Body of pancreas (tissue), 4 donors: ENCODE measurements at regions not wholly inside any gene's neighbourhood (a gene's known extent, or its start where the extent isn't known, plus 50 kb on each side); places are given as distances from the start of the nearest gene placed in this dataset.

Source experiments
- ATAC-seq: fragments of 150-250 bp; one replicate; pipeline ENCODE4 v1.9.1; 2016
- DNase-seq, 4 donors: peaks; one replicate each; pipeline ENCODE4 v3.0.0-alpha.2; 2019
- H3K27ac ChIP-seq, 4 donors: fragments of 200-600 bp; sonication (generic); 1 replicate in 3 of 4; 2 replicates in 1 of 4; pipeline versions ENCODE4 v1.5.1 to v1.6.1; 2016 to 2019; ENCODE audit warnings: mild to moderate bottlenecking in 1 of 4, mixed read lengths in 1 of 4, moderate library complexity in 1 of 4
- H3K27me3 ChIP-seq, 2 donors: fragments of 200-600 bp; sonication (generic); one replicate each; pipeline ENCODE4 v1.6.0; 2016; ENCODE audit warnings: mild to moderate bottlenecking in 1 of 2
- H3K36me3 ChIP-seq, 2 donors: fragments of 200-600 bp; sonication (generic); replicated peaks in 1 of 2; 2 replicates each; pipeline ENCODE4 v1.5.1; 2016; ENCODE audit warnings: low read depth in 2 of 2; ENCODE audit not compliant: insufficient read depth in 1 of 2
- H3K4me1 ChIP-seq: fragments of 200-600 bp; sonication (generic); one replicate; pipeline ENCODE4 v1.6.0; 2016
- H3K4me3 ChIP-seq, 2 donors: fragments of 200-600 bp; sonication (generic); 1 replicate in 1 of 2; 2 replicates in 1 of 2; pipeline ENCODE4 v1.5.1; 2016 to 2019
- H3K9me3 ChIP-seq, 3 donors: fragments of 200-600 bp; sonication (generic); 1 replicate in 2 of 3; 2 replicates in 1 of 3; pipeline ENCODE4 v1.5.1; 2016
- CTCF ChIP-seq, 7 experiments: fragments of 450-650 bp in 4 of 7; fragments of 200-600 bp in 3 of 7; sonication (generic) in 3 of 7; IDR thresholded peaks; one replicate each; pipeline ENCODE4 v1.5.1; 2016 to 2019; ENCODE audit warnings: antibody characterized with exemption in 7 of 7
- POLR2A ChIP-seq, 3 donors: fragments of 450-650 bp; IDR thresholded peaks; one replicate each; pipeline ENCODE4 v1.6.1; 2016; ENCODE audit warnings: antibody characterized with exemption in 3 of 3, mild to moderate bottlenecking in 2 of 3
- WGBS, 2 donors: methylation state at CpG; one replicate each; pipeline ENCODE4 v1.1.5; 2017; 5-methylcytosine and 5-hydroxymethylcytosine counted together
- intact Hi-C: fragments of 100-400 bp; cut with DNase I; formaldehyde crosslinking; loops from one replicate; pipeline ENCODE4 v1.15.1; 2023

GRCh38 chr17:13194887-13195286, 177.1 kb upstream of the ELAC2 start:
- Histone ChIP-seq H3K27me3 (no peaks in the 10 kb centered on the region), H3K4me3 (no peak overlapping the region), H3K9me3 (no peaks in the 10 kb centered on the region), H3K4me1 (peaks cover 16% of the 10 kb centered on the region), H3K36me3 (no peaks in the 10 kb centered on the region), H3K27ac (no peak overlapping the region)
- TF ChIP-seq POLR2A (IDR thresholded peaks at IDR 0.05) (no peak), CTCF (IDR thresholded peaks at IDR 0.05) (no peak)
- 35 to 41% methylated on average over 2 of the region's 2 CpGs for WGBS, 2 donors
- no peak for ATAC-seq
- intact Hi-C loops = no loop called here
- no peak for DNase-seq

GRCh38 chr17:13182854-13183253, 165.0 kb upstream of the ELAC2 start:
- DNase-seq = no peak

GRCh38 chr17:13182450-13182849, 164.6 kb upstream of the ELAC2 start:
- no peak overlapping the region for H3K27ac ChIP-seq

More at GRCh38 chr17:13182854-13183253, 165.0 kb upstream of the ELAC2 start:
- Histone ChIP-seq H3K27me3 (no peaks in the 10 kb centered on the region), H3K4me1 (peaks cover 11% of the 10 kb centered on the region), H3K9me3 (no peaks in the 10 kb centered on the region), H3K36me3 (no peaks in the 10 kb centered on the region), H3K4me3 (no peak overlapping the region), H3K27ac (no peak overlapping the region)
- no peak for ATAC-seq
- 14 to 24% methylated on average over 4 of the region's 4 CpGs for WGBS, 2 donors
- intact Hi-C loops = no loop called here
- TF ChIP-seq POLR2A (IDR thresholded peaks at IDR 0.05) (no peak), CTCF (IDR thresholded peaks at IDR 0.05) (no peak)

GRCh38 chr17:13181683-13182082, 163.9 kb upstream of the ELAC2 start:
- DNase-seq (no peak), ATAC-seq (no peak)
- Histone ChIP-seq H3K27me3 (no peaks in the 10 kb centered on the region), H3K4me3 (no peak overlapping the region), H3K36me3 (no peaks in the 10 kb centered on the region), H3K27ac (no peak overlapping the region), H3K4me1 (peaks cover 11% of the 10 kb centered on the region), H3K9me3 (no peaks in the 10 kb centered on the region)
- TF ChIP-seq POLR2A (IDR thresholded peaks at IDR 0.05) (no peak), CTCF (IDR thresholded peaks at IDR 0.05) (no peak)
- intact Hi-C loops = no loop called here
- 53 to 59% methylated on average over 2 of the region's 2 CpGs for WGBS, 2 donors

More at GRCh38 chr17:13182450-13182849, 164.6 kb upstream of the ELAC2 start:
- Histone ChIP-seq H3K27me3 (no peaks in the 10 kb centered on the region), H3K4me1 (peaks cover 11% of the 10 kb centered on the region), H3K36me3 (no peaks in the 10 kb centered on the region), H3K4me3 (no peak overlapping the region), H3K9me3 (no peaks in the 10 kb centered on the region)
- ATAC-seq (no peak), DNase-seq (no peak)
- intact Hi-C loops = no loop called here
- TF ChIP-seq CTCF (IDR thresholded peaks at IDR 0.05) (no peak), POLR2A (IDR thresholded peaks at IDR 0.05) (no peak)

GRCh38 chr17:13176436-13176835, 158.6 kb upstream of the ELAC2 start:
- Histone ChIP-seq H3K27me3 (no peaks in the 10 kb centered on the region), H3K4me3 (no peak overlapping the region), H3K36me3 (no peaks in the 10 kb centered on the region), H3K4me1 (no peaks in the 10 kb centered on the region), H3K27ac (no peak overlapping the region), H3K9me3 (peaks cover 0 to 25% (median 0%) of the 10 kb centered on the region in 3 donors)
- no peak for TF ChIP-seq CTCF (IDR thresholded peaks at IDR 0.05)
- no peak for TF ChIP-seq POLR2A (IDR thresholded peaks at IDR 0.05)
- no peak for DNase-seq
- WGBS, 2 donors = 46 to 55% methylated on average over 4 of the region's 4 CpGs
- intact Hi-C loops = no loop called here
- no peak for ATAC-seq
